ENCODE measurements at regions not wholly inside any gene's neighbourhood (a gene's known extent, or its start where the extent isn't known, plus 50 kb on each side); places are given as distances from the start of the nearest gene placed in this dataset.

DNA sequence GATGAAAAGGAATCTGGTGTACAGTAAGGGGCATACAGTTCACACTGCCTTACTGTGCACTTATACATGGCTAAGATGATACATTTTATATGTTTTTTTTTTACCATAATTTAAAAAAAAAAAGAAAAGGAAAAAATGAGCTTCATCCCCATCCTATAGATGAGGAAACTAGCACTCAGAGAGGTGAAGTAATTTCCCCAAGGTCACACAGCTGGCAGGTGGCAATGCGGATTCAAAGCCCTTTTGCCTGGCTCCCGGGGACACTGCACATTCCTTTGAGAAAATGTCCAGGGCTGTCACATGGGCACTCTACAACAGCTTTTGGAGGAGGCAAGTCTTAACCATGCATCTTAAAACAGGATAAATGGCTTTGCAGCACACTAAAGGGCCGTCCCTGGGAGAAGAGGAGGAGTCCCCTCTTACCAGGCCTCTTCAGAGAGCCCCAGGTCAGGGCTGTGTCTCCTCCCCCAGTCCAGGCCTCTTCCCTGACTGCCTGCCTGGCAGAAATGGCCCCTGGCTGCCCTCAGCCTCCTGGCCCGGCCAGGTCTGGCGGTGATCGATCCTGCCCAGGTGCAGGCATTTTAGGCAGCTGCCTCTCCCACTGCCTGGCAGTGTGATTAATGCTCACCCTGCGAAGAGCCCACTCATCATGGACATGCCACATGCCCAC, 95.1 kb upstream of the LINGO1 start:
- TF ChIP-seq EP300 (conservative IDR thresholded peaks at IDR 0.05; ENCODE audit: poor library complexity, severe bottlenecking) (no peak), POLR2AphosphoS5 (IDR thresholded peaks at IDR 0.05) (no peak), EZH2 (IDR thresholded peaks at IDR 0.05; ENCODE audit: borderline replicate concordance, insufficient read depth, low read length, poor library complexity, severe bottlenecking) (no peak), CTCF (IDR thresholded peaks at IDR 0.05; ENCODE audit: poor library complexity, severe bottlenecking) (no peak), RAD21 (conservative IDR thresholded peaks at IDR 0.05) (no peak)

All from neural cell (in vitro differentiated cells).